ENCODE measurements at regions not wholly inside any gene's neighbourhood (a gene's known extent, or its start where the extent isn't known, plus 50 kb on each side); places are given as distances from the start of the nearest gene placed in this dataset.

DNA sequence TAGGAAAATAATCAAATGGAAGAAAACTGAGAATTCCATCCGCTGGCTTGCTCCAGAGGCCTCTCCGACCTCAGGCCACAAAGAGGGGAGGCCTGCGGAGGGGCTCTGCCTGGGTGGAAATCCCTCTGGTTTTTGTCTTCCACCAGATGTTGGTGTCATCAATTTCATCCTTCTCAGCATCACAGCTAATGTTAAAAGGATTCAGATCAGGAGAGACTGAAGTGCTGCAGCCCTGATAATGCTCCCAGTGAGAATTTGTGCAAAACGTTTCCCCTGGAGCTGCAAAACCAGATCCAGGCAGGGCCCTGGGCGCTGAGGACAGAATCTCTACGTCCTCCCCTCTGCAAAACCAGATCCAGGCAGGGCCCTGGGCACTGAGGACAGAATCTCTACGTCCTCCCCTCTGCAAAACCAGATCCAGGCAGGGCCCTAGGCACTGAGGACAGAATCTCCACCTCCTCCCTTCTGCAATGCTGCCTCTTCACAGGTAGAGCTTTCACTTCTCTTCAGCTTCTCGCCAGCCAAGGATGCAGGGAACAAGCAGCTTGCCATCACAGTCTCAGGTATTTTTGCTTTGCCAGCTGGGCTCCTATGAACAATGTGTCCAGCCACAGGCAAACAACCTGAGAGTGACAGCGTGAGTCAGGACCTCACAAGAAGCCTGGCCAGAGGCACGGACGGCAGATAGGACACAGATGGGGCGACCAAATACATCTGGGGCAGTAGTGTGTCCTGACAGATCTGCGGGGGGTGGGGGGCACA, 81.2 kb downstream of the TMEM18 start:
- TF ChIP-seq, protein P1, sequence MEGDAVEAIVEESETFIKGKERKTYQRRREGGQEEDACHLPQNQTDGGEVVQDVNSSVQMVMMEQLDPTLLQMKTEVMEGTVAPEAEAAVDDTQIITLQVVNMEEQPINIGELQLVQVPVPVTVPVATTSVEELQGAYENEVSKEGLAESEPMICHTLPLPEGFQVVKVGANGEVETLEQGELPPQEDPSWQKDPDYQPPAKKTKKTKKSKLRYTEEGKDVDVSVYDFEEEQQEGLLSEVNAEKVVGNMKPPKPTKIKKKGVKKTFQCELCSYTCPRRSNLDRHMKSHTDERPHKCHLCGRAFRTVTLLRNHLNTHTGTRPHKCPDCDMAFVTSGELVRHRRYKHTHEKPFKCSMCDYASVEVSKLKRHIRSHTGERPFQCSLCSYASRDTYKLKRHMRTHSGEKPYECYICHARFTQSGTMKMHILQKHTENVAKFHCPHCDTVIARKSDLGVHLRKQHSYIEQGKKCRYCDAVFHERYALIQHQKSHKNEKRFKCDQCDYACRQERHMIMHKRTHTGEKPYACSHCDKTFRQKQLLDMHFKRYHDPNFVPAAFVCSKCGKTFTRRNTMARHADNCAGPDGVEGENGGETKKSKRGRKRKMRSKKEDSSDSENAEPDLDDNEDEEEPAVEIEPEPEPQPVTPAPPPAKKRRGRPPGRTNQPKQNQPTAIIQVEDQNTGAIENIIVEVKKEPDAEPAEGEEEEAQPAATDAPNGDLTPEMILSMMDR (IDR thresholded peaks at IDR 0.05; ENCODE audit: low read depth, low read length) = no peak
- no peak for DNase-seq (ENCODE audit: extremely low read depth, low read depth)

- DNase-seq (ENCODE audit: extremely low read depth, low read depth) = no peak
- TF ChIP-seq, protein P1 (IDR thresholded peaks at IDR 0.05; ENCODE audit: low read depth, low read length) = no peak
These were observed 81.9 kb downstream of the TMEM18 start for GRCh38 chr2:595141-595815.

- TF ChIP-seq, protein P1 (IDR thresholded peaks at IDR 0.05; ENCODE audit: low read depth, low read length) = no peak
- no peak for DNase-seq (ENCODE audit: extremely low read depth, low read depth)
These were observed 82.8 kb downstream of the TMEM18 start for GRCh38 chr2:594297-594949.

DNA sequence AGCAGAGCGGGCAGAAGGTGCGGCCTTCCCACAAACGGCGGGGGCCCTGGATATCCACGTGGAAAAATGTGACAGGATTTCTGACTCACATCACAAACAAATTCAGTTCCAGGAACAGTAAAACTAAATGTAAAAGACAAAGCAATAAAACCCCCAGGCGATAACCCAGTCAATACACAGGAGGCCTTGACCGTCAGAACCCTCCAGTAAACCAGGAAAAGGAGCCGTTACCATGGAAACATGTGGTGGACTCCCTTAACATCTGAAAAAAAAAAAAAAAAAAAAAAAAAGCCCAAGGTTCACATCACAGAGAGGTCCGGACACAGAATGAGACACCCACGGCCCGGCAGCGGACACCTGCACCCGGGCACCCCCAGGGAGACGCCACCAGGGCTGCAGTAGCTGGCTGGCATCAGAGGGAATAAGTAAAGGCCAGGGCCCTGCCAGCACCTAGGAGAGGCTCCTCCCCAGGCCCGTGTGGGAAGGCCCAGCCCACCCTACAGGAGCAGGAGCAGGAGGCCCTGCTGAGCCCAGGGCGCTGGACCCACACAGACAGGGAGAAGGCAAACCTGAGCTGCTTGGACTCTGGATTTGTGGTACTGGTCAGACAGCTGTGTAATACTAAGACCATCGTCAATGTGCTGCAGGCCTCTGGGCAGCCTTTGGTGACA, 83.7 kb downstream of the TMEM18 start:
- TF ChIP-seq, protein P1 (IDR thresholded peaks at IDR 0.05; ENCODE audit: low read depth, low read length) = no peak
- no peak for DNase-seq (ENCODE audit: extremely low read depth, low read depth)

GRCh38 chr2:592737-593136, 84.5 kb downstream of the TMEM18 start:
- no peak for DNase-seq (ENCODE audit: extremely low read depth, low read depth)
- TF ChIP-seq, protein P1 (IDR thresholded peaks at IDR 0.05; ENCODE audit: low read depth, low read length) = no peak

GRCh38 chr2:590214-591175, 86.7 kb downstream of the TMEM18 start:
- DNase-seq (ENCODE audit: extremely low read depth, low read depth) = no peak
- TF ChIP-seq, protein P1 (IDR thresholded peaks at IDR 0.05; ENCODE audit: low read depth, low read length) = no peak
